ENCODE measurements at regions not wholly inside any gene's neighbourhood (a gene's known extent, or its start where the extent isn't known, plus 50 kb on each side); places are given as distances from the start of the nearest gene placed in this dataset.

GRCh38 chr1:76770979-76771378 is 96.3 kb upstream of the ST6GALNAC5 start:
- WGBS (ENCODE audit: extremely low coverage, insufficient read length, low lambda C conversion rate), result no CpG with 5 or more reads among the region's 3 CpGs
- no peak overlapping the region for H2BK12ac ChIP-seq (ENCODE audit: insufficient read length, low read depth, low read length)
- no peak overlapping the region for H4K8ac ChIP-seq (replicated peaks; ENCODE audit: insufficient read length, low read depth, low read length)
- H2BK20ac ChIP-seq (ENCODE audit: low read depth, low read length, poor library complexity, severe bottlenecking), result no peak overlapping the region
- no peaks in the 10 kb centered on the region for H3K9me3 ChIP-seq (ENCODE audit: control insufficient read depth, low read depth, low read length)
- no peak overlapping the region for H2AK5ac ChIP-seq (ENCODE audit: insufficient read length, low read length)
- TF ChIP-seq CTCF (conservative IDR thresholded peaks at IDR 0.05), result no peak
- Mint-ChIP-seq H3K4me1 (peaks cover 9% of the 10 kb centered on the region in 2 experiments), H3K9me3 (no peaks in the 10 kb centered on the region), H3K27ac (0 out of 7 replicates have a peak overlapping the region, but pooled peaks of 1 of the 3 experiments have one; percentile 51), H3K4me3 (no peak overlapping the region), H3K36me3 (ENCODE audit: insufficient read depth in 1 of 3, low read depth in 3 of 3) (no peaks in the 10 kb centered on the region; a peak in 1 of 7 replicates), H3K27me3 (ENCODE audit: low read depth) (no peaks in the 10 kb centered on the region)
- H3K27me3 ChIP-seq (ENCODE audit: insufficient read depth, low read length), result no peaks in the 10 kb centered on the region
- H3K4me2 ChIP-seq (ENCODE audit: insufficient read depth, insufficient read length, low read length), result no peak overlapping the region
- no peak overlapping the region for H3K14ac ChIP-seq (ENCODE audit: insufficient read depth, low read length)
- no peak overlapping the region for H3K27ac ChIP-seq (ENCODE audit: insufficient read length, low read depth, low read length)
- H3K23me2 ChIP-seq (ENCODE audit: insufficient read length, low read depth, low read length, poor library complexity, severe bottlenecking), result no peaks in the 10 kb centered on the region
- H3K79me2 ChIP-seq (ENCODE audit: insufficient read depth, low read length), result no peaks in the 10 kb centered on the region
- no peak overlapping the region for H4K5ac ChIP-seq (ENCODE audit: insufficient read length, low read depth, low read length)
- DNase-seq, result no peak
- no peaks in the 10 kb centered on the region for H3K79me1 ChIP-seq (ENCODE audit: insufficient read depth, low read depth, low read length, poor library complexity, severe bottlenecking)
- no peak overlapping the region for H3K4ac ChIP-seq (ENCODE audit: low read depth, low read length)
- H3T11ph ChIP-seq (ENCODE audit: low read length), result no peak overlapping the region
- H3K56ac ChIP-seq (ENCODE audit: insufficient read length, low read depth, low read length), result no peak overlapping the region
- no peaks in the 10 kb centered on the region for H3K4me1 ChIP-seq (ENCODE audit: insufficient read depth, low read length)
- H3K23ac ChIP-seq (ENCODE audit: insufficient read length, low read depth, low read length), result no peak overlapping the region
- no peak overlapping the region for H2AFZ ChIP-seq (ENCODE audit: low read length)
- no peak overlapping the region for H2BK15ac ChIP-seq (ENCODE audit: low read depth, low read length)
- H2BK5ac ChIP-seq (ENCODE audit: insufficient read length, low read length), result no peak overlapping the region
- H4K91ac ChIP-seq (ENCODE audit: insufficient read length, low read depth, low read length), result no peak overlapping the region
- no peak overlapping the region for H3K18ac ChIP-seq (ENCODE audit: insufficient read length, low read depth, low read length)
- H2BK120ac ChIP-seq (ENCODE audit: low read depth, low read length, poor library complexity, severe bottlenecking), result no peak overlapping the region
- no peaks in the 10 kb centered on the region for H4K20me1 ChIP-seq (ENCODE audit: control insufficient read depth, insufficient read depth, insufficient read length)
- no peak overlapping the region for H3K9ac ChIP-seq (ENCODE audit: extremely low read depth, insufficient read length, low read length)
